CD4-positive, alpha-beta T cell (primary cell): ENCODE measurements at regions not wholly inside any gene's neighbourhood (a gene's known extent, or its start where the extent isn't known, plus 50 kb on each side); places are given as distances from the start of the nearest gene placed in this dataset.

Source experiments
- ATAC-seq: fragments of 200-7000 bp; cut with Tn5 transposase; one replicate; pipeline ENCODE4 v1.10.0; 2022; ENCODE audit warnings: mild to moderate bottlenecking; ENCODE audit not compliant: poor library complexity
- CTCF ChIA-PET: fragments of 350-600 bp; sonication (Branson Sonifier 250); formaldehyde crosslinking; loops from one replicate; lab custom pipeline; 2021; ENCODE audit warnings: antibody characterized with exemption, inconsistent platforms; lab: Charles Lee
- POLR2A ChIA-PET: fragments of 350-600 bp; sonication (Branson Sonifier 250); formaldehyde crosslinking; loops from one replicate; lab custom pipeline; 2021; ENCODE audit warnings: antibody characterized with exemption, inconsistent platforms; lab: Charles Lee
- DNase-seq, 14 experiments: peaks; one replicate each; pipeline ENCODE4 v3.0.0-alpha.2; 2013 to 2020; ENCODE audit warnings: mixed read lengths in 2 of 14
- H3K27ac ChIP-seq, 2 donors: one replicate each; pipeline versions ENCODE4 v1.5.1 to v1.7.0; 2013; ENCODE audit warnings: low read length in 2 of 2, low read depth in 1 of 2, mild to moderate bottlenecking in 1 of 2
- H3K27me3 ChIP-seq, 2 experiments: 1 replicate in 1 of 2; 2 replicates in 1 of 2; pipeline versions ENCODE4 v1.6.1 to v1.7.0; 2013; ENCODE audit warnings: low read length in 2 of 2, control low read depth in 1 of 2, mild to moderate bottlenecking in 1 of 2, moderate library complexity in 1 of 2; ENCODE audit not compliant: insufficient read depth in 2 of 2, control insufficient read depth in 1 of 2
- H3K36me3 ChIP-seq: one replicate; pipeline ENCODE4 v1.6.1; 2013; ENCODE audit warnings: low read length, control low read depth; ENCODE audit not compliant: insufficient read depth
- H3K4me1 ChIP-seq: one replicate; pipeline ENCODE4 v1.6.1; 2013; ENCODE audit warnings: low read length, control low read depth; ENCODE audit not compliant: insufficient read depth
- H3K4me3 ChIP-seq: one replicate; pipeline ENCODE4 v1.5.1; 2013; ENCODE audit warnings: mild to moderate bottlenecking, low read length, moderate library complexity
- H3K9me3 ChIP-seq, 2 experiments: 1 replicate in 1 of 2; 2 replicates in 1 of 2; pipeline versions ENCODE4 v1.6.1 to v1.7.0; 2013; ENCODE audit warnings: low read length in 2 of 2, mild to moderate bottlenecking in 2 of 2, control low read depth in 1 of 2, moderate library complexity in 1 of 2; ENCODE audit not compliant: control insufficient read depth in 1 of 2, insufficient read depth in 1 of 2
- H3K27ac Mint-ChIP-seq: one replicate; pipeline ENCODE4 v1.8.0; 2020; ENCODE audit warnings: mixed read lengths
- H3K27me3 Mint-ChIP-seq: one replicate; pipeline ENCODE4 v1.8.0; 2021; ENCODE audit warnings: mixed read lengths
- H3K36me3 Mint-ChIP-seq: one replicate; pipeline ENCODE4 v1.8.0; 2021; ENCODE audit warnings: low read depth, mixed read lengths
- H3K4me1 Mint-ChIP-seq: one replicate; pipeline ENCODE4 v1.8.0; 2021; ENCODE audit warnings: low read depth, mixed read lengths
- H3K4me3 Mint-ChIP-seq: one replicate; pipeline ENCODE4 v1.8.0; 2020; ENCODE audit warnings: mild to moderate bottlenecking, mixed read lengths
- H3K9me3 Mint-ChIP-seq: one replicate; pipeline ENCODE4 v1.8.0; 2020; ENCODE audit warnings: mixed read lengths
- CTCF ChIP-seq: fragments of 200-600 bp; IDR thresholded peaks from one replicate; pipeline ENCODE4 v1.8.0; 2022; ENCODE audit warnings: antibody characterized with exemption, mild to moderate bottlenecking
- intact Hi-C, 2 experiments: fragments of 100-400 bp; cut with DNase I in 1 of 2; cut with micrococcal nuclease in 1 of 2; formaldehyde crosslinking; loops; one replicate each; pipeline versions ENCODE4 v1.15.1 to v1.9.0; 2023 to 2025; cut with DNase I, micrococcal nuclease

- Mint-ChIP-seq H3K4me1 (no peaks in the 10 kb centered on the region), H3K4me3 (no peak overlapping the region), H3K9me3 (peaks cover 12% of the 10 kb centered on the region), H3K27ac (no peak overlapping the region), H3K27me3 (no peaks in the 10 kb centered on the region), H3K36me3 (no peaks in the 10 kb centered on the region)
- CTCF ChIA-PET: no interaction called here
- Histone ChIP-seq H3K36me3 (no peaks in the 10 kb centered on the region), H3K4me1 (no peaks in the 10 kb centered on the region), H3K27me3 (no peaks in the 10 kb centered on the region), H3K27ac (no peak overlapping the region), H3K9me3 (no peaks in the 10 kb centered on the region), H3K4me3 (no peak overlapping the region)
- ATAC-seq (no peak), DNase-seq (no peak)
- TF ChIP-seq CTCF: no peak
- POLR2A ChIA-PET: no interaction called here
- intact Hi-C loops: no loop called here
These were observed 1398.0 kb upstream of the NXPH2 start for GRCh38 chr2:140178234-140178633.

DNA sequence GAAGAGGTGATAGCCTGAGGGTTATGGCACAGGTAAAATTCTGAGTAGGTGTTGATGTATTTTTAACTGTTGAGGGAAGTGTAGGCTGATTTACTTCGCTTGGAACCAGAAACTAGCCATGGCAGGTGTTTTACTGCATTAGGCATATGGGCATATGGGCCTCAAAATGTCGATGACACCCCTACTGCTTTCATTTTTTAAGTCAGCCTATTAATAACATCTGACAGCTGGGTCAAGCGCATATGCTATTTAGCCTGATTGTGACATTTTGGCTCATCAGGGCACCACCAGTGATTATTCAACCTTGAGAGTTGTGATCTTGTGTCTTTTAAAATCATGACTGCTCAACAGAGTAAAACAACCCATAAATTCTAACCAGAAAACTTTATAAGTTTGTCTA lies 1396.9 kb upstream of the NXPH2 start:
- ChIA-PET POLR2A (no interaction called here), CTCF (no interaction called here)
- no peaks in the 10 kb centered on the region for H3K36me3 ChIP-seq
- H3K4me1 ChIP-seq: no peaks in the 10 kb centered on the region
- intact Hi-C loops: loop anchor here in 1 of 2 experiments (1.0 kb wide), 1 partner anchor 18 kb away; no protein-coding TSS in a partner anchor
- no peak for TF ChIP-seq CTCF
- Mint-ChIP-seq H3K27ac (no peak overlapping the region), H3K4me1 (no peaks in the 10 kb centered on the region), H3K27me3 (no peaks in the 10 kb centered on the region), H3K9me3 (peaks cover 14% of the 10 kb centered on the region), H3K36me3 (no peaks in the 10 kb centered on the region), H3K4me3 (no peak overlapping the region)
- no peak overlapping the region for H3K27ac ChIP-seq
- no peaks in the 10 kb centered on the region for H3K9me3 ChIP-seq
- H3K27me3 ChIP-seq: no peaks in the 10 kb centered on the region
- DNase-seq (no peak), ATAC-seq (no peak)
- H3K4me3 ChIP-seq: no peak overlapping the region

DNA sequence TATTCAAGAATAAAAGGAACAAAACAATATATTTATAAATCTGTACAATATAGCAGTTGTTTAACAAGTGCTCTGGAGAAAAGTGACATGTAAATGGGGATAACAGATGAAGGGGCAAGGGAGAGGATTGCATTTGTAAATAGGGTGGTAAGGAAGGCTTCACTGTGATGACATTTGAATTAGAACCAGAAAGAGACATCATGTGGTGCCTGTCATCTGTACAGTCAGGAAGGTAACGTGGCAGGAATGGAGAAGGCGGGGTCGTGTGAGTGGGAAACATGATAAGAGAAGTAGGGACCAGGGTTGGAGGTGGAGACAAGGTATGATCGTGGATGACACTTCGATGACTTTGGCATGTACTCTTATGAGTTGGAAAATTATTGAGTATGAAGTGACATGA lies 1393.6 kb upstream of the NXPH2 start:
- TF ChIP-seq CTCF: no peak
- DNase-seq: no peak
- peaks cover 16% of the 10 kb centered on the region for H3K9me3 Mint-ChIP-seq
- H3K4me1 Mint-ChIP-seq: no peaks in the 10 kb centered on the region
- H3K27ac Mint-ChIP-seq: no peak overlapping the region
- no peaks in the 10 kb centered on the region for H3K36me3 ChIP-seq
- no peak overlapping the region for H3K27ac ChIP-seq
- POLR2A ChIA-PET: no interaction called here
- no peak overlapping the region for H3K4me3 ChIP-seq
- CTCF ChIA-PET: no interaction called here
- intact Hi-C loops: no loop called here
- no peaks in the 10 kb centered on the region for H3K36me3 Mint-ChIP-seq
- no peaks in the 10 kb centered on the region for H3K27me3 ChIP-seq
- H3K4me3 Mint-ChIP-seq: no peak overlapping the region
- ATAC-seq: no peak
- H3K4me1 ChIP-seq: no peaks in the 10 kb centered on the region
- H3K27me3 Mint-ChIP-seq: no peaks in the 10 kb centered on the region
- peaks cover 0 to 3% of the 10 kb centered on the region in 2 experiments for H3K9me3 ChIP-seq
